Head of caudate nucleus (tissue), 42 donors: ENCODE measurements at regions not wholly inside any gene's neighbourhood (a gene's known extent, or its start where the extent isn't known, plus 50 kb on each side); places are given as distances from the start of the nearest gene placed in this dataset.

ENCODE experiments used
- DNase-seq, 42 donors: peaks; one replicate each; pipeline versions ENCODE4 v3.0.0 to v3.0.0-alpha.2; 2020 to 2021; ENCODE audit warnings: mixed read lengths in 7 of 42
- intact Hi-C: fragments of 100-400 bp; cut with DNase I; formaldehyde crosslinking; loops from one replicate; pipeline ENCODE4 v1.15.0; 2022

- intact Hi-C loops, result no loop called here
These were observed 127.8 kb upstream of the MVB12B start for GRCh38 chr9:126198854-126199253.

GRCh38 chr9:126203313-126203712 is 123.3 kb upstream of the MVB12B start:
- intact Hi-C loops, result no loop called here
- no peak for DNase-seq

More at GRCh38 chr9:126198854-126199253, 127.8 kb upstream of the MVB12B start:
- DNase-seq, result no peak

- intact Hi-C loops, result no loop called here
- peak in 1 of 42 donors; percentile 25 for DNase-seq
These were observed 122.4 kb upstream of the MVB12B start for GRCh38 chr9:126204197-126204596.

- no peak for DNase-seq
- intact Hi-C loops, result no loop called here
These were observed 121.9 kb upstream of the MVB12B start for GRCh38 chr9:126204708-126205225.

- intact Hi-C loops, result no loop called here
- DNase-seq, result peak in 1 of 42 donors; percentile 33
These were observed 121.4 kb upstream of the MVB12B start for GRCh38 chr9:126205265-126205664.

- peak in 41 of 42 donors; percentile 34 to 88 (median 65) for DNase-seq
- intact Hi-C loops, result no loop called here
These were observed 120.7 kb upstream of the MVB12B start for GRCh38 chr9:126205845-126206498.

GRCh38 chr9:126207256-126207655 is 119.4 kb upstream of the MVB12B start:
- peak in 1 of 42 donors; percentile 29 for DNase-seq
- intact Hi-C loops, result no loop called here

GRCh38 chr9:126208216-126208758 is 118.3 kb upstream of the MVB12B start:
- intact Hi-C loops, result no loop called here
- no peak for DNase-seq

GRCh38 chr9:126211441-126212074 is 115.1 kb upstream of the MVB12B start:
- DNase-seq, result no peak
- intact Hi-C loops, result no loop called here

- intact Hi-C loops, result no loop called here
- no peak for DNase-seq
These were observed 111.1 kb upstream of the MVB12B start for GRCh38 chr9:126215486-126215885.

- DNase-seq, result no peak
- intact Hi-C loops, result no loop called here
These were observed 109.8 kb upstream of the MVB12B start for GRCh38 chr9:126216826-126217225.

- intact Hi-C loops, result no loop called here
- DNase-seq, result peak in 1 of 42 donors; percentile 30
These were observed 109.4 kb upstream of the MVB12B start for GRCh38 chr9:126217250-126217653.

- DNase-seq, result peak in 1 of 42 donors; percentile 34
- intact Hi-C loops, result no loop called here
These were observed 108.8 kb upstream of the MVB12B start for GRCh38 chr9:126217797-126218196.

- intact Hi-C loops, result no loop called here
- peak in 1 of 42 donors; percentile 22 for DNase-seq
These were observed 108.1 kb upstream of the MVB12B start for GRCh38 chr9:126218359-126219125.

GRCh38 chr9:126219166-126219565 is 107.5 kb upstream of the MVB12B start:
- DNase-seq, result peak in 1 of 42 donors; percentile 29
- intact Hi-C loops, result no loop called here

GRCh38 chr9:126219648-126220063 is 107.0 kb upstream of the MVB12B start:
- intact Hi-C loops, result no loop called here
- peak in 1 of 42 donors; percentile 16 for DNase-seq

GRCh38 chr9:126221480-126221879 is 105.1 kb upstream of the MVB12B start:
- DNase-seq, result no peak
- intact Hi-C loops, result no loop called here

- intact Hi-C loops, result no loop called here
- DNase-seq, result no peak
These were observed 104.2 kb upstream of the MVB12B start for GRCh38 chr9:126222363-126222834.

- peak in 1 of 42 donors; percentile 22 for DNase-seq
- intact Hi-C loops, result no loop called here
These were observed 103.7 kb upstream of the MVB12B start for GRCh38 chr9:126222835-126223431.
